ENCODE measurements at regions not wholly inside any gene's neighbourhood (a gene's known extent, or its start where the extent isn't known, plus 50 kb on each side); places are given as distances from the start of the nearest gene placed in this dataset.

DNA sequence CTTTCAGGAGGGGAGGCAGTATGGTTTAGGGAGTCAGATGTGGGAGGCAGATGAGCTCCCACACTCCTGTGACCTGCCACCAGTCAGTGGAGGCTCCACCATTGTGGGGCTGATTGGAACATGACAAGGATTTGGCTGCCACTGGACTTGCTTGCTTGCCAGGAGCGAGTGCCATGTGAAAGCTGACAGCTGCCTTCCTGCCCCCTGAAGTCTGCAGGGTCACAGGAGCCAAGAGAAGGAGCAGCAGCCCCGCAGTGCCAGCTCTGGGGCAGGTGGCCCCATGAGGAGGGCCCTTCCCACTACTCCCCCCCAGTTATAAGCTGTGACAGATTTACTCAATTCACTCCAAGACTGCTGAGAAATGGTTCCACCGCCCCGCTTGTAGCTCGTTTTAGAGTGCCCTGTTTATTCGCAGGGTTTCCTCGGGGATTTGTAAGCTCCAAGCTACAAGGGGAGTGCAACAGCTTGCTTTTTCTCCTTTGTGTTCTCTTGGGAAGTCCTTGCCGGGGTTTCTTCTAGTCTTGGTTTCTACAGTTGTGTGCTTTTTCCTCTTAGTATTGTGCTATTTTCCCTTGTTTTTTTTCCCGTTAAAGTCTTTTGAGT lies 414.3 kb downstream of the MEIS1 start:
- no peak for DNase-seq (ENCODE audit: low spot score)

DNA sequence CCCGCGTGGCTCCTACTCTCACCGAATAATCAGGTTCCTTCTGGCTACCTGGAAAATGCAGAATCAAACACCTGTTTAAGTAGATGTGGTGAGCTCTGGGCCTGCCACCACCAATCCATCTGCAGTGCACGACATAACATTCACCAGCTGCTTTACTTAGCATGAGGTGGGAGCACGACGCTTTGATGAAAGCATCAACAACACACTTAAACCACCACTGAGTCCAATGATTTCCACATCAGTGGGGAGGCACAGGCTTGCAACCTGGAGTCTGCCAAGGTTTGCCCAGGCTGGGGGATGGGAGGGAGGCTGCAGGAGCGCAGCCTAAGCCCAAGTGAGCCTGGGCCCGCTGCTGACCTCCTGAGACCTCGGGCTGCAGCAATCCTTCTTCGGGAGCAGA lies 415.5 kb downstream of the MEIS1 start:
- no peak for DNase-seq (ENCODE audit: low spot score)

DNA sequence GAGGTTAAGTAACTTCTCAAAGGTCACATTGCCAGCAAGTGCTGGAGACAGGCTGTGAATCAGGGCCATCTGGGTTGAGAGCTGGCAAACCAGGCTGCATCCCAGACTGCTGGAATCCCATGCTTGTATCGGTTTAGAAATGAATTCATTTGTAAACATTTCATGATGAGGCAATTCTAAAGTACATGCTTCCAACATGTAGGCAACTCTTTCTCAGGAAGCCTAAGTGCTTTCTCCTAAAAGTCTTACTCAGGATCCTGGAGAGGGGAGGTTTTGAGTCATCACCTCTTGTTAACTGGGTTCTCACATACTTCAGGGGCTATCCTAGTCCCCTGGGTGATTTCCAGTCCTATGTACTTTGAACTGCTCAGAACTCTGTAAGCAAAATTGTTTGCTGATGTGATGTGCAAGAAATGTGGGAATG lies 416.5 kb downstream of the MEIS1 start:
- DNase-seq (ENCODE audit: low spot score): peak; percentile 59

DNA sequence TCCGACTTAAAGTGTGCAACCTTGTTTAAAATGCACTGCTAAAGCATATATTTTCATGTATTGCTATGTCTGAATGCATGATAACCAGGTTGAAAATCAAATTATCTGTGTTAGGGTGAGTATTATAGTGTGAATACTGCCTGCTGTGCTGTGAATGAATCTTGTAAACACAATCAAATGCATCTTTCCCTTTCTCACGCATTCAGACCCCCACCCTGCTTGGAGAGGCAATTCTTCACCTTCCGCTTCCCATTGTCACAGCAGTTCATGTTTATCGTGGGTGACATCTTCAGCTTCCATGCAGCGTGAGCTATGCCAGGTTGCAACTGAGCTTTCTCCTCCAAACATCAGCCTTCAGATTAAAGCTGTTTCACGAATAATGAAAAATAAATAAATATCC lies 418.0 kb downstream of the MEIS1 start:
- no peak for DNase-seq (ENCODE audit: low spot score)

DNA sequence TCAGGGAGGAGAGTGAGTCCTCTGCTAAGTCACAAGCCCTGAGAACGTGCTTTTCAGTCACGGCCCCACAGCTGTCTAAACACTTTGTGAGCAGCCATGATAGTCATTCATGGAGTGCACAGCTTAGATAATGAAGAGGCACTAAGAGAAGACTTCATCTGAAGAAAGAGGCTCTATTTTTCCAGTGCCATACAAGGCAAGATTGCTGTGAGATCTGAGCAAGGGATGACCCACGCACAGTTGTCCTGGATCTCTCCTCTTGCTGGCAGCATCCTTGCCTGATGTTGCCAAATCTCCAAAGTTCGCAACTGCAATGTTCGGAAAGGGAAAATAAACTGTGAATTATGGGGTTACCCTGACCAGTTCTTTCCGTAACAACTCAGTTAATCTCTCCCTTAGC lies 418.7 kb downstream of the MEIS1 start:
- no peak for DNase-seq (ENCODE audit: low spot score)

DNA sequence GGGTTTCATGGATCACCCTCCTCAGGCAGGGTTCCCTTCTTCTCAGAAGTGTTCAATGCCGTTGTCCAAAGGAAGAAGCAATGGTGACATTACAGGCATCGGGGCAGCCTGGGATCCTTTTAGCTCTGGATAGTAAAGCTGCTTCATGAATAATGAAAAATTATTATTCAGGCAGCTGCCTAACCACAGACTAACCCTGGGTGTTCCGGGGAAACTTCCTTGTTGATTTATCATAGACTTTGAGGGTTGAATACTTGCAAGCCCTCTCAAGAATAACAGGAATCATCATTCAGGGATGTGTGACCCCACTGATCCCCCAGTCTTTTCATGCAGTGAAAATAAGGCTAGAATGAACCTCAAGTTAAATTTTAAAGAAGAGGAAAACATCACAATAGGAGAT lies 419.4 kb downstream of the MEIS1 start:
- no peak for DNase-seq (ENCODE audit: low spot score)

DNA sequence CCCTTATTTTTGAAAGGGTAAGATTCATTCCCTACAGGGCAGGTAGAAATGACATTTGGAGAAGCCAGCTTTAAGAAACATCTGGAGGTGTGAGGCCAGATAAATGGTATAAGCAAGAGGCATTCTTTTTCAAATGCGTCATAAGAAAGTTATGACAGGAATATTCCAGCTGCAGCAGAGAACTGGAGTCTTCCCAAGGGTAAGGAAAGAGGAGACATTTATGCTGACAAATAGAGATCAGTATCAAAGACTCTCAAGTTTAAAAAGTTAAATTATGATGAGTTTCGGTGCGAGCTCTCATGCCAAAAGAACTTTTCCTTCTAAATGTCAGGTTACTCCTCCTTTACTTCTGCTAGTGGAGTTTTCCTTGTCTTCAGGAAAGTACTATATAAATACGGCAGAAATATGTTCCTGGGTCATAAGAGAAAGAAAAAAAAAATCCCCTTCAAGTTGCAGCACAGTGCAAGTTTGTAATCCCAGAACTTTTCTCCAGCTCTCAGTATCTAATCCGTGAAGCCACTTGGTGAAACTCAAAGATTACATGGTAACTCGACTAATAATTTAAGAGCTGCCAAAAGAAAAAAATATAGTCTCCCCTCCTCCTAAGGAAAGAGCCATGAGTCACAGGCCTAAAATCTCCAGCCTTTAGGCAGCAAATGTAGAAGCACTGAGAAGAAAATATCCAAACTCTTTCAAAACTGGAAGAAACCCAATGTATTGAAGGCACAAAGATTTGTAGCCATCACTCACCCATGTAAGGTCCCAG lies 428.1 kb downstream of the MEIS1 start:
- peak; percentile 36 for DNase-seq (ENCODE audit: low spot score)

DNA sequence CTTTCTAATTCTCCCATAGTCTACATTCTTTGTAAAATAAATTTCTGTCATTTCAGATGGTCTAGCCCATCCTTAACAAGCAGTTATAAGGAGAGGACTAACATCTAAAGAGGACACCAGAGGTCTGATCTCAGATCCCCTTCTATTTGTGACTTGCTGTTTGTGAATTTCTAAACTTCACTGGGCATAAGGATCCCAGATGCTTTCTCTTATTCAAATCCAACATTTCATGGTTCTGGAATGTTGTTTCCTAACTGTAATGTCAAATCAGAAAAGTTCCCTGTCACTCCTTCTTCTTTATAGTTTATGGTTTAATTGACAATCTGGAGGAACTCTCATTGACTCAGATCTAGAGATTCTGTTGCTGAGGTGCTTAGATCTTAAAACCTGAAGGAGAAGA lies 430.2 kb downstream of the MEIS1 start:
- no peak for DNase-seq (ENCODE audit: low spot score)

DNA sequence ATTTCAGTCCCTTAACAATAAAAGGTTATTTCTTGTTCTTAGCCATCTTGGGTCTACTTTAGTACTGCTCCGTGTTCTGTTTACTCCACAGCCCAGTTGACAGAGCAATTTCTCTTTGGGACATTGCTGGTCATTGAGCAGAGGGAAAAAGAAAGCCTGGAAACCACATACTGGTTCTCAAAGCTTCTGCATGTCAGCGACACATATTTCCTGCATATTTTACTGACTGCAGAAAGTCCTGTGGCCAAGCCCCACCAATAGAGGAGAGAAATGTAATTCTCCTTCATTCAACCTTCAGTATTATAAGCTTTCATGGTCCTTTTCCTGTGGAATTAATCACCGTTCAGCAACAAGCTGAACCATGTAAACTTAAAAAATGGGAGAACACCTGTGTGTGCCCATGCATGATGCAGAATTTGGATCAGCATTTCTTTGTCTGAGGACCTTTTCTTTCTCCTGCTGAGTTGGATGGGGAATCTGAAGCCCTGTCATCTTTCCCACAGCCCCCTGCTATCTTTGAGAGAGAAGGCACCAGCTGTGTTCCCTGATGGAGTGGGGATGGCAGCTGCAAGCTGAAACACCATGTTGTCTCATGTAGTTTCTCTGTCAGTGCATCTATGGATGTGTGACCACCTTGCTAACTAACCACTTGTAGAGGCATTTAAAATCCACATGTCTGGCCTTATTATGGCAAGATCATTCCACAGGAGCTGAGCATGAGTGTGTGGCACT lies 431.6 kb downstream of the MEIS1 start:
- no peak for DNase-seq (ENCODE audit: low spot score)

DNA sequence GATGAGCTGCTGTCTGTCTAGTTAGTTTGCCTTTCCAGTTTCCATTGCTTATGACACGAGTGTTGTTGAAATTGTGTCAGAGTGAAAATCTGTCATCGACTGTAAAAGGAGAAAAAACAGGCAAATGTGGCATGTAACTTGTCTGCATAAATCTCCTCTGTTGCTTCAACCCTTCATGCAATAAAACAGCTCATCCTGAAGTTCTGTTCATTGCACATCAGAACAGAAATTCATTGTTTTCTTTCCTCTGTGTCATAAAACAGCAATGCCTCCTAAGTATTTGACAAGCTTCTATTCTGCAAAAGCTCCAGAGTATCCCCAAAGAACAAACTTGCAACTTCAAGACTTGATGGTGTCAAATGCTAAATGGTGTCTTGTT lies 432.1 kb downstream of the MEIS1 start:
- no peak for DNase-seq (ENCODE audit: low spot score)

DNA sequence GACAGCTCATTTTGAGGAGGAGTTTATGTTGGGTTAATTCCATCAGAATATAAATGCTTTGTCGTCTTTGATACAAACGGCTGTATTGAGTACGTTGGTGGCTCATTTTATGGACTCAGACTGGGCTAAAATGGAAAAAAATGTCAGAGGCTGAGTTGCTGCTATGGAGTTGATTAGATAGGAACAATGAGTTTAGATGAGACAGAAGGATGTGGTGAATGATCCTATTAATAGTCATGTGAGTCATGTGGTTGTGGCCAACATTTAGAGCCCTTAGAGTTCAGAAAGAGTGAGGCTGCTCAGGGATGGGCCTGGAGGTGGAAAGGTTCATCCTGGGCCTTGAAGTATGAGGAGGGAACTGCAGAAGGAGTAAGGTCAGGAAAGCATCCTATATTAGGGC lies 434.2 kb downstream of the MEIS1 start:
- no peak for DNase-seq (ENCODE audit: low spot score)

DNA sequence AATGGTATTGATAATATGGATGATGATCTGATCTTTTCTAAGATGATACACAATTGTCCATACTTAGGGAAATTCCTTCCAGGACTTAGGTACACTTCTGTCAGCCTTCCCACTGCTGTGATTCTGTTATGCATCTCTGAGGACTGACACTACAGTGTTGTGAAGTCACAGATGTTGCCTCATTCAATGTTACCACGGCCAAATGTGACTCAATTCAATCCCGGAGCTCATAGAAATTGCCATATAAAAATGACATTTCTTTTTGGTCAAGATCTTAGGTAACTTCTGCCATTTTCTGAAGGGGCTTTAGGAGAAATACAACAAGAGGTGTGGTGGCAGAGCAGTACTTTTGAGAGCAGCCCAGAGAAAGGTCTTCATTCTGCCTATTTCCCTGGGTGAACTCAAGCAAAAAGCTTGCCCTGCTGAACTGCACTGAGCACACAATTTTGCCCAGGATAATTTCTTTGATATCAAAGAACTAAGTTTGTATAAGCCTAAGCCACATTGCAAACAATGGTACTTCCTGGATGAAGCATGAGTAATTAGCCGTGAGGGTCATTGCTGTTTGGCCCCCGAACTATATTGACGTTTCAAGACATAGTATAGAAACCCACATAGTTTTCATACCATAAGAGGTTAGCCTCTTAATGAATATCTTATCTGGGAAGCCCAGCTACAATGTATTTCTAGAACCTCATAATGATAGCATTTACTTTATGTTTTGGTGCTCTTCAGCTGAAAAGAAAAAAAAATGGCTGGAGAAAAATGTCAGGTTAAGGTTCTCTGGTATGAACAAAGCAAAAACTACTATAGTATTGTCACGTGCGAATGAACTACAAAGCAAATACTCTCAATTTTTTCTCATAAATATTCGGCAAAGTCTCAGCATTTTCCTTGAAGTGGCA lies 437.4 kb downstream of the MEIS1 start:
- no peak for DNase-seq (ENCODE audit: low spot score)

DNA sequence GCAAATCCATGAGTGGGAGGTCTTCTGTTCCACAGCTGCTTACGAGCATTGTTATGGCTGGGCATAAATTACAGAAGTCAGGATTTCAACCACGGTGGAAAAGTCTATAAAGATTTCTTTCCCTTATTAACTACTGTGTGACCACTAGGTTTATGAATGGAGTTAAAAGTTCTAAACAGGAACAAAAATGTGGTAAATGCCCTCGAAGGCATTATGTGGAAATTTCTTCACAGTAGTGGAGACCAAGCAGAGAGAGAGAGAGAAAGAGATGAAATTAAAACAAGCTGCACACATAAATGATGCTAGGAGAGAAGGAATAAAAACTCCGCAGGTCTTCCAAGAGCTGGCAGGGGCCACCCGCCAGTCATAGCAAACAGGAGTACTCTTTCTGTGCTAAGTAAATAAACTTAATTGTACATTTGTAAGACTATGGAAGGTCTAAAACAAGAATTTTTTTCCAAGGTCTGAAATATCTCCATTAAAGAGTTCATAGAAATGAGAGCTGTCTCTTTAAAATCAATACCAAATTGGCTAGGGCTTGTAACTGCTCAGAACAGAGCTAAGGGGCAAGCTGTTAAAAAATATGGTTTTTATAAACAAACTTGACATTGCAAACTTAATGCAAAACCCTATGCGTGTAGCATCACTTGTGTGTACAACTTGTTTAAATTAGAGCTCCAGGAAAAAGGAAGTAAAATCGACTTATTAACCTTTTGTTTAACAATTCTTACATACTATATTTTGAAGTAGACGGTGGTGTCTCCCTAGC lies 438.2 kb downstream of the MEIS1 start:
- DNase-seq (ENCODE audit: low spot score): no peak

DNA sequence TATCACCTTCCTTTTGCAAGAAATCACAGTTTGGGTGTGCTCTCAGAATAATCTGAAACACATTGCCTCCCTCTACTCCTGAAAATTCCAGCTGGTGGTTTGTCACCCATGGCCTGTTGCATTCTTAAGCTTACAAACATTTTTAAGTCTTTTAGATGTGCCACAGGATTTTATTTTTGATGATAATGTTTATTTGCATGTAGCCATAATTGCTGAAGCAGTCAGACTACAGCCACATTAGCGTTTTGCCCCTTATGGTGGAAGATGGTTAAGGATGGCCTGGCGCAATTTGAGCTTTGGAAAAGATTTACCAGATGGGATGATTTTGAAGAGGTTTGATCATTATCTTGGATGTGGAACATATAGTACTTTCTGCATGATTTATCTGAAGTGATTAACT lies 439.5 kb downstream of the MEIS1 start:
- no peak for DNase-seq (ENCODE audit: low spot score)

DNA sequence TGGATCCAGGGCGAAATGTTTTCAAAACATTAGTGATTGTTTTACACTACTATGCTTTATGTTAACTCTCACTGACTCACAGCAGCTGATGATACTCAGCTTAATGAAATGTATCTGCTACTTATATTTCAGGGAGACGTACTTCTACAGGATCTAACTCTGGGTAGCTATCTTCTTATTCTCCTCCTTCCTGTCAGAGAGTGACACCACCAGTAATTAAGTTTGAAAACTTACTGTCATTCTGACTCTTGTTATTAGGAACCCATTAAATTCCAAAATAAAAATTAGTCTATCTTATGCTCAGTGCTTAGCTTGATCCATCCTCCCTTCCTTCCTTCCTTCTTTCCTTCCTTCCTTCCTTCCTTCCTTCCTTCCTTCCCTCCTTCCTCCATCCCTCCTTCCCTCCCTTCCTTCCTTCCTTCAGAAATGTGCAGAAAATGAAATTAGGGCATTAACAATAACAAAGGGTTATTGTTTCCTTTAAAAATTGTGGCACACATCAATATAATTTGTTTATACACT lies 441.1 kb downstream of the MEIS1 start:
- DNase-seq (ENCODE audit: low spot score): no peak

DNA sequence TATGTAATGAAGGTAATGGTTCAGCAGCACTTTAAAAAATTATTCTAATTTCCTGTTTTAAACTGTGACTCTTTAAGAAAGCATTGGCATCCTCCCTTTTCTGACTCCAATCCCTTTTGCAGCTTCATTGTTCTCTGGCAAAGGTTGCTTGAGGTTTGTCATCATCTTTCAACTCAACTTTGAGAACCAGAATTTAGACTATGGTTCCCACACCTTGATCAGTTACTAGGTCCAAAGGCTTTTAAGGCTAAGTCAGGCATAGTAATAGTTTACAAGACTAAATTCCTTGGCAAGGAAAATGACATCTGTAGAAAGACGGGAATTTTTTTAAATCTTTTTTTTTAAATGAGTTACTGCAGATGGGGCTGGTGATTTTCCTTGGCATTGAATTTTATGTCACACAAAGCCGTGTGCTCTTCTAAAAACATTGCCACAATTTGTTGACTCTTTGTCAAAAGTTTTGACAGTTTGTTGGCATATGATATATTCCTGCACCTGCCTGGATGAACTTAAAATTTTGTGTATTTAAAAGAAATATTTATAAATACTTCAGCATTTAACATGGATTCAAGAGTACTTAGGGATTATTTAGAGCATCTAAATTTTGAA lies 451.0 kb downstream of the MEIS1 start:
- DNase-seq (ENCODE audit: low spot score): no peak

DNA sequence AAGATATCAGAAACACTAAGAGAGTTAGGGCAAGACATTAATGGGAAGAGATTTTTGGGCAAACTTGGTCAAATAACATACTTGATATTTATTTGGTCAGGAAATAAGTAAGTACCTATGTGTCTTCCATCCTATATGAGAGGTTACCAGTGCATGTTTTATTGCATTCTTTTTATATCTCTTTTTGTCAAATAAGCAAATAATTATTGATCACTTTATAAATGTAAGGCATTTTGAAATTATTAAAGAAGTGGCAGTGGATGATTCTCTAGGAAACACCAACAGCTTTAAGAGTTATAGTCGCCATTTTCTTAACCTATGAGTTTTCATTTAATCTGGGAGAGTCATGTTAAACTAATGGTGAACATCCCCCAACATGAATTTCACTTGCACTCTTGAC lies 453.3 kb downstream of the MEIS1 start:
- no peak for DNase-seq (ENCODE audit: low spot score)

DNA sequence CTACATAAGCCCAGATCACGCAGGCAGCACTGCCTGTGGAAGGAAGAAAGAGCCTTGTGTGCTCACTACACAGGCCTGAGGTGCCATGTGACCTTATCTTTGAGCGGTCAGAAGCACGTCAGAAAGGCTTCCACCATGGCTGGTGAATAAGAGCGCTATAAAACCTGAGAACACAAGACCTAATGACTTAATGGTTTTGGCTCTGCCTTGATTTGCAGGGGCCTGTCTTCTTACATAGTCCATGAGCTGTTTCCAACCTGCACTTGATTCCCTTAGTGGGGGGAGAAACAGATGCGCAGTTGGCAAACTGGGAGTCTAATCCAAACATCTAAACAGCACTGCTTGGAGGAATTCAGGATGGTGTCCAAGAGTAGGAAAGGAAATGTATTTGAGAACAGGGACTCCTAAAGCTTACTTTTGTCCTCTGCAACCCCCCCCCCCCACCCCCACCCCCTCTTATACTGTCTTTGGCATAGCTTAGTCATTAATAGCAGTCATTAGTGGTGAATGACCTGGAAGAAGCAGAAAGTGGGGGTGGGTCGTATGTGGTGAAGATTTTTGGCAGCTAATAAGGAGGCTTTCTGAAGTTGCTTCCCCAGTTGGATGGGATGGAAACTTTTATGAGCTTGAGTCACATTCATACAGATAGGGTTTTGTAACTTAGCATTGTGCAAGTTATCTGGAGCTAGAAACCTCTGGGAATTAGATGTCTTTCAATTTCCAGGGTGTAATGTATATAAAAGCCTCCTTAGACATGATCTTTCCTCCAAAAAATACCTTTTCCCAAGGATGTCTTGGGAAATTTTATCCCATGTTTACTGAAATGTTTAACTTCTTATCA lies 454.1 kb downstream of the MEIS1 start:
- peak; percentile 28 for DNase-seq (ENCODE audit: low spot score)

DNA sequence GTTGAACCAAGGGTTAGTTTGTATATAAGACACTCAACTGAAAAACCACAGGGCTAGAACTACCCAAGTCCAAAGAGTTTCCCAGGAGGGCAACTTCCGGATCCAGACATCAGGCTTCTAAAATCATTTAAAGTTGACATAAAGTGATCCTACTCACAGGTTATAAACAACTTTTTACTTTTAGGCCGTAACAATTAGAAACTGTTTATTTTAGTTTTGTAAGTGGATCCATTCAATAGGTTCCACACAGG lies 454.6 kb downstream of the MEIS1 start:
- no peak for DNase-seq (ENCODE audit: low spot score)

DNA sequence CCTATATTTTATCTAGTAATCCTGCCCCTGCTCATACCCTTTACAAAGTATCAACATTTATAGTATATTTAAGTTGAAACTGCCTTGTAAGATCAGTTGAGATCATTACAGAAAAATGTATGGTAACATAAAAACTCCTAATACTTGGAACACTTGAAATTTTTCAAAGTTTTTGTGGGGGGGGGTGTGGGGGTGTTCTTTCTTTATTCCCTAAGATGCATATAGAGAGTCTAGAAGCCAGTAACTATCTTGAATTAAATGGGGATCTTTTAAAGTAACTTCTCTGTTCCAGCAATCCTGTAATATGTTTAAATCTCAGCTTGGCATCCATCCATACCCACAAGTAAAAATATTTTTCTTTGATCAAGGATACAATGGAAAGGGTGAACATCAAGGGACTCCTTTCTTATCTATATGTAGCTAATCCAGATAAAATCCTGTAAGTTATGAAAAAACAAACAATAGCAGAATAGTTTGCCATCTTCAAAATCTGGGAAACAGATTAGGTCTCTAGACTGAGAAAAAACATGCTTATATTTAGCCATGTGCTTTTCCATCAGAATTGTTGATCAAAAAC lies 455.3 kb downstream of the MEIS1 start:
- DNase-seq (ENCODE audit: low spot score): no peak

All from AG08396 (cell line).